ENCODE measurements at regions not wholly inside any gene's neighbourhood (a gene's known extent, or its start where the extent isn't known, plus 50 kb on each side); places are given as distances from the start of the nearest gene placed in this dataset.

DNA sequence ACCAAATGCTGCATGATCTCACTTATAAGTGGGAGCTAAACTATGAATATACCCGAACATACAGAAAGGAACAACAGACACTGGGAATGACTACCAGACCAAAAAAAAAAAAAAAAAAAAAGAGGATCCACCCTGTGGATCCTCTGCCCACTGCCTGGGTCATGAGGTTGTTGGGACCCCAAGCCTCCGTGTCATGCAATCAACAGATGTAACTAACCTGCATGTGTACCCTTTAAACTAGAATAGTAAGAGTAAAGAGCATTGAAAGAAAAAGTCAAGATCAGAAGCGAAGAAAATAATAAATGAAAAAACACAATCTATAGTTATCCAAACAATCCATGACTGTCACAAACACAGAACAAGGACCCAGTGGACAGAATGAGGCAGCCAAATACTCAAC is 109.5 kb upstream of the TOP3B start:
- no peak for DNase-seq

DNA sequence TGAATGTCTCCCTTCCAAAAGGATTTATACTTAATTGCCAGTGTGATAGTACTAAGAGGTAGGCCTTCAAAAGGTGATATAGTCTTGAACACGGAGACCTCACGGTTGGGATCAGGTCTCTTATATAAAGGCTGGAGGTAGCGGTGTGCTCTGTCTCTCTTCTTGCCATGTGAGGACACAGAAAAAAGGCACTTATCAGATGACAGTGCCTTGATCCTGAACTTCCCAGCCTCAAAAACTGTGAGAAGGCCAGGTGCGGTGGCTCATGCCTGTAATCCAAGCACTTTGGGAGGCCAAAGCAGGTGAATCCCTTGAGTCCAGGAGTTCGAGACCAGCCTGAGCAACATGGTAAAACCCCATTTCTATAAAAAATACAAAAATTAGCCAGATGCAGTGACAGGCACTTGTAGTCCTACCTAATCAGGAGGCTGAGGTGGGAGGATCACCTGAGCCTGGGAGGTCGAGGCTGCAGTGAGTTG is 108.9 kb upstream of the TOP3B start:
- DNase-seq: no peak

DNA sequence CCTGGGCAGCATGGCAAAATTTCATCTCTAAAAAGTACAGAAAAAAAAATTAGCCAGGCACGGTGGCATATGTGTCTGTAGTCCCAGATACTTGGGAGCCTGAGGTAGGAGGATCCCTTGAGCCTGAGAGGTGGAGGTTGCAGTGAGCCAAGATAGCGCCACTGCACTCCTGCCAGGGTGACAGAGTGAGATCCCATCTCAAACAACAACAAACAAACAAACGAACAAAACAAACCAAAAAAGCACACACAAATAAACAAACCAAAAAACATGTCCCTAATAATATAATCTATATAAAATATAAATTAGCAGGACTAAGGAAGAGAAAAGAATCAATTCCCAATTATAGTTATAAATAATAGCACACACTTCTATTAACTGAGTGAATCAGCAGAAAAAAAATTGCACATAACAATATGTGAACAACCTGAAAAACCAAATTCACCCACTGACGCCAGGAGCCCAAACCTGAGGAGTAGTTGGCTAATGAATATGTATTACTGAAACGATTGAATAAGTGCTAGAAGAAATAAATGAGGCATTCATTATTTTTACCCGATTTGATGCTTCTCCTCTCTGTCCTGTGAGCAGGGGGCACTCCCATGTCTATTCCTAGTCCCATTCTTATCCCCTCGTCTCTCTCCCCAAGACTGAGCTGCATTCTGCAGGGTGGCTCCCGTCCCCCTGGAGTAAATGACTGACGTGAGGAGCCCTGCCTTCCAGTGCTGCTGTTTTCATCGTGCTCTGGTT is 108.2 kb upstream of the TOP3B start:
- DNase-seq: no peak

DNA sequence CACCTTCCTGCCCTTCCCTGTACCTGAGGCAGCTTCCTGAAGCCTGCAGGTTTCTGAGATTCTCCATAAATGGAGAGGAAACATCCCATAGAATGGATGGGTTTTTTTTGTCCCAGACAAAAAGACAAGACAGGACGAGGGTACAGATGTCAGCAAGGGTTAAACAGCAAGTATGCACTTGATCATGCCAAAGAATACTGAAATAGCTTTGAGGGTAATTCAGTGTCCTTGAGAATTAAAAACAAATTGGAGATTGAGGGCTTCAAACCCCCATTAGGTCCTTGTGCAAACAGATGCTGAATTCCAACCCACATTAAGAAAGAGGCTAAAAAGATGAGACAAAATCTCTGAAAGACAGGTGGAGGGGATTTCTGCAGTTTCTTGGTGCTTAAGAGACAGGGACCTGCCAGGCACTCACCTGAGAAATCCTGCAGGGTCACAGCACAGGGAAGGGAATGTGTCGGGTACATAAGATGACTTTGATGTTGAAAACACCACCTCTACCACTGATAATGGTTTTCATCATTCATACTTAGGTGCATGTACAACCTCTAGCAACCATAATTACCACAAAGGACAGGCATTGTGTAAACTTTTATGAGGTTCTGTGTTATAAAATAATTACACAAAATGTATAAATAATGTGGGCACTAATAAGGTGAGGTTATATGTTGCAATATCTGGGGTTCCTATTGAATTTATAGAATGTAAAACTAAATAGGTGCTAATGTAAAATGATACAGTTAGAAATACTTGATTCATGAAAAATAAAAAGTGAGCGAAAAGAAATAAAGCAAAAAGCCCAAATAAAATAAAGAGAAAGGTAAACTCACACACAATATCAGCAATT is 107.1 kb upstream of the TOP3B start:
- DNase-seq: no peak

DNA sequence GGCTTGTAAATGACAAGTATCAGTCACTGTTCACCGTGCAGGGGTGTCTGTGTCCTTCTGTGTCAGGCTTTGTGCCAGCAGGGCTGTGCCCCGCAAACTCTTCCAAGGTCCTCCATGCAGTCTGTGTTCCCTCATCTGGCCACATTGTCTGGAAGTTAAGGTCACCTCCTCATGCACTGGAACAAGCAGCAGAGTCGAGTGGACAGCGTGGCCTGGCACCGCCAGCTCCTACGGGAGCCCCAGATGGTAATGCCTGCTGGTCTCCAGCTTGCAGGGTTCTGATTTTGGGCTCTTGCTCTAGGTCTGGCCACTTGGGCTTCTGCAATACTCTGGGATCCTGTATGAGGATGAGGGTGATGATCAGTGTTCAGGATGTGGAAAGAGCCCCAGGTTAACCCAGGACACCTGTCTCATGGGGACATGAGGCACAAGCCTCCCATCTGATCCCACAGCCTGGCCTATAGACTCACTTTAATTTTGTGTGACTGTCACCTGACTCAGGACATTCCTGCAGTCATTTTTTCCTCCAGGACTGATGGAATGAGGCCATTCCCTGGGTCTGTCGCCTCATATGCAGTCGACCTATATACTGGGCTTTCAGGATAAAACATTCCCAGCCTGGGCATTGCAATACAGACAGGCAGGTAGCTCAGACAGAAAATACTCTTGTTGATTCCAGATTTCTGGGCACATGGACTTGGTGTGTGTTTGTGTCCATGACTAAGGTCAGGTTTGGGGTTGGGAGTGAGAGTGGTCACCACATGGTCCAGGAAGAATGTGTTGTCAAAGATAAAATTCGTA is 106.3 kb upstream of the TOP3B start:
- no peak for DNase-seq

DNA sequence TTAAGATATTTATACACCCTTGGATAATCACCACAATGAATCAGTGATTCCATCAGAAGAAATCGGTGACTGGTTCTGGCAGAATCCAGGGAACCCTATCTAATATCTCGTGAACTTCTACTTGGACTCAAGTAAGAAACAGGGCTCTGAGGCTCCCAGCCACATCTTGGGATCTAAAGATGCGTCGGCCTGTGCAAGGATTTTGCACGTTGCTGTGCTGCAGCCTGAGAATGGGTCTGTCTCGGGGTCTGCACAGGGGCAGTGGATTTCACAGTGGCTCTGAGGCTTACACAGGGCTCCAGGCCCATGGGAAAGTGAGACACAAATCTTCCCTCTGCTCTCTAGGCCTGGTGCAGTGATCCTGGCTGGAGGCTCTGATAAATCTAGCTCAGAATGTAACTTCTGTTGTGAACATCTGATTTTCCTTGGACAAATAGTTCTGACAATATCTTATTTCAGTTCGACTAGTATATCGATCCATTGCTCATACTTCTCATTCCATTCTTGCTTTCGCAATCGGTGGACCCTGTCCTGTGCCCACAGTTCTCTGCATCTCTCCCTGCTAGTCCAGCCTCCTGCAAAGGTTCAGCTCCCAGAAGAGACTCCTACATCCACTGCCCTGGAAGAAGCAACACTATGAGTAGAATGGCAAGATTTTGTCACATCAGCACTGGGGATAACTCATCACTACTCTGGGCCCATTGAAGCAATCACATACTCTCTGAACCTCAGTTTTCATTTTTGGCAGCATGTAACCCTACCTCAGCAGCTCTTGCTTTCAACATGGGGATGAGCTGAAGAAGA is 105.5 kb upstream of the TOP3B start:
- DNase-seq: no peak

DNA sequence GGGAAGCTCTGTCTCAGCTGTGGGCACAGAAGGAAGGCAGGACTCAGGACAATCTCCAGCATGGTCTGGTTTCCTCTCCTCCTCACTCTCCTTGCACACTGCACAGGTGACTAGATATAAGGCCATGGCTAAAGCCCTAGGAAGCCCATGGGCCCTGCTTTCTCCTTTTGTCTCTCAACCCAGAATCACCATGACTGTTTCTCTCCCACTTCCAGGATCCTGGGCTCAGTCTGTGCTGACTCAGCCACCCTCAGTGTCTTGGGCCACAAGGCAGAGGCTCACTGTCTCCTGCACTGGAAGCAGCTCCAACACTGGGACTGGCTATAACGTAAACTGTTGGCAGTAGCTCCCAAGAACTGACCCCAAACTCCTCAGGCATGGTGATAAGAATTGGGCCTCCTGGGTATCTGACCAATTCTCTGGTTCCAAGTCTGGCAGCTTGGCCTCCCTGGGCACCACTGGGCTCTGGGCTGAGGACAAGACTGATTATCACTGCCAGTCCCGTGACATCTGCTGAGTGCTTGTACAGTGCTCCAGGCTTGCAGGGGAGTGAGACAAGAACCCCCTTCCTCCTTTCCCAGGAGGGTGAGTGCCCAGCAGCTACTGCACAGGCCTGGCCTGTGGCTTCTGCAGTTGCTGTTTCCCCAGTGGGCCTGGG is 104.0 kb upstream of the TOP3B start:
- DNase-seq: no peak

DNA sequence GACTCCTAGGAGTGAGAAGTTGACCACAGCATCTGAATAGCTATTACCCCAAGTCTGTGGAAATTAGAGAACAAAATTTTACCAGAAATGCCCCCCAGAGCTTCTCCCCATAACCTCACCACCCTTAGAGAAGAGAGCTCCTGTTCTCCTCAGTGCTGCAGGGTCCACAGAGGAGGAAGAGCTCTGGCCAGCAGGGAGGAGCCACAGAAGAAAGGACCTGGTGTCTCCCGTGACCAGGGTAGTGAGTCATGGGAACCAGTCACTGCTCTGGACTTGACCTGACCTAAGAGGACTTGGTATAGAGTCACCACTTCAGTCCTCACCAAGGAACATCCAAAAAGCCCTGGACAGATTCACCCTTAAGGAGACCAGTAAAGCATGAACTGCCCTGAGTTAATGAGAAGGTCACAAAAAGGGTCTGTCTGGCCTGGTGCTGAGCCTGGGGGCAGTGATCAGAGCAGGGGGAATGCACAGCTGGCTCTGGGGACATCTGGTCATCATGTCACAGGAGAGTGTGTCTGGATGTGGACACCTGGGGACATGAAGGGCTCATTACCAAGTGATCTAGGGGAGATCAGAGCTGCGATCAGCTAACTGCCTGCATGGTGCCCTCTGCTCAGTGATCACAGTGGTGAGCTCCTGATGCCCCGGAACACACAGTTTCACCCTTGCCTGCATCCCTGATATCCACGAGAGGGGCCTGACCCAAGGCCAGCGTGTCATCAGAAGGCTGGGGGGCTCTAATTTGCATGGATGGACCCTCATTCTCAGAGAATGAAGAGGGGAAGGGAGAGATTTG is 103.3 kb upstream of the TOP3B start:
- DNase-seq: no peak

DNA sequence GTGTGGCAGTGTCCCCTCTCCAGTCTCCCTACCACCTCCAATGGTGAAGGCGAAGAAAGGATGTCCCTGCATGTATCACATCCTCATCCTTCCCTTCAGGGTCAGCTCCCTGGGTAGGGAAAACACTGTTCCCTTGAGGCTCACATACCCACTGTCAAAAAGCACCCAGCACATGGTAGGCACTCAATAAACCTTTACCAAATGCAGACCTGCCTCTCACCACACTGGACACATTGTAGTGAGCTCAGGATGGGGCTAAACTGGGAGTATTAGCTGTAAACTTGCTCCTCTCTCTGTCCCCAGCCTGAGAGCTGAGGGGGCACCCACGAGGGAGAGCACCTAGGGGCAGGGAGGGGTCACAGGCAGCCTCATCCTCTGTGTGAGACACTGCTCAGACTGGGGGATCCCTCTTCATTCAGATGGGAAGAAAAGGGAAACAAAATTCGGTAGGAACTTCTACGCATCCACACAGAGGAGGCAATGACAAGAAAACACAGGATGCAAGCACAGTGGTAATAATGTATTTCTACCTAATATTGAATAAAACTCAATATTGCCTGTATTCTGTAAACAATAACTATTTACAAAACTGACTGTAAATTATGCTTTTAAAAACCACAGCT is 101.6 kb upstream of the TOP3B start:
- DNase-seq: no peak

DNA sequence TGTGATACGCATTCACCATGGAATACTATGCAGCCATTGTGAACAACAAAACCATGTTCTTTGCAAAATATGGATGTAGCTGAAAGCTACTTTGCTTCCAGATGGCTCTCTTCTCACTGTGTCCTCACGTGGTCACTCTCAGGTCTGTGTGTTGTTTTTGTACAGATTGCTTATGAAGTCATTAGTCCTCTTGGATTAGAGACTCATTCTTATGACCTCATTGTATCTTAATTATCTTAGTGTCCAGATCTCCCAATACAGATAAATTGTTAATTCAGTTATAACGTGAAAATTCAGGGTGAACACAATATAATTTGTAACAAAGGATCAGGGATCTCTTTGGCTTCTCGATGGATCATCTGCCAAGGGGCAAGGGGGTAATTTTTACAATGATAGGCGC is 100.4 kb upstream of the TOP3B start:
- no peak for DNase-seq

DNA sequence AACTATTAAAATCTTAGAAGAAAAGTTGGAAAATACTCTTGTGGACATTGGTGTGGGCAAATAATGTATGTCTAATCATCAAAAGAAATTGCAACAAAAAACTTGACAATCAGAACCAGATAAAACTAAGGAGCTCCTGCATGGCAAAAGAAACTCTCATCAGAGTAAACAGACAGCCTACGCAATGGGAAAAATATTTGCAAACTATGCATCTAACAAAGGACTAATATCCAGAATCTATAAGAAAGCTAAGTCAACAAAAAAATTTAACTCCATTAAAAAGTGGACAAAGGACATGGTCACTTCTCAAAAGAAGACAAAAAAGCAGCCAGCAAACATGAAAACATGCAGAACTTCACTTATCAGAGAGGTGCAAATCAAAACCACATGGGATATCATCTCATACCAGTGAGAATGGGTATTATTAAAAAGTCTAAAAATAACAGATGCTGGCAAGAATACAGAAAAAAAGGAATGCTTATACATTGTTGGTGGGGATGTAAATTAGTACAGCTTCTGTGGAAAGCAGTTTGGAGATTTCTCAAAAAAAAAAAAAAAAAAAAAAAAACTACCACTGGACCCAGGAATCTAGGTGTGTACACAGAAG is 99.7 kb upstream of the TOP3B start:
- DNase-seq: no peak

DNA sequence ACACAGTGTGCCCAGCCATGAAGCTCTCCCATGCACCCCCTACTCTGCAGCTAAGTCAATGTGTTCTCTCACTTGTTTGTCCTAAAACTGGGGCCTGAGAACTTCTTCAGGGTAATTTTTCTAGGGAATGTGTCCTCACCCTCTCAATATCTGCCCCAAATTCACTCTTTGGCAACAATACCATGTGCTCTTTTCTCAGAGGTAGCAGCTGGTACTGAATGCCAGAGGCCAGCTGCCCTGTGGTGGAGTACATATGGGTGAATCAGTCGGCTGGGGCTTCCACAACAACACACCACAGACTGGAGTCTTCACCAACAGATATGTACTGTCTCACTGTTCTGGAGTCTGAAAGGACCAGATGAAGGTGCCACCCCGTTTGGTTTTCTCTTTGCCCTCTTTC is 97.7 kb upstream of the TOP3B start:
- no peak for DNase-seq

DNA sequence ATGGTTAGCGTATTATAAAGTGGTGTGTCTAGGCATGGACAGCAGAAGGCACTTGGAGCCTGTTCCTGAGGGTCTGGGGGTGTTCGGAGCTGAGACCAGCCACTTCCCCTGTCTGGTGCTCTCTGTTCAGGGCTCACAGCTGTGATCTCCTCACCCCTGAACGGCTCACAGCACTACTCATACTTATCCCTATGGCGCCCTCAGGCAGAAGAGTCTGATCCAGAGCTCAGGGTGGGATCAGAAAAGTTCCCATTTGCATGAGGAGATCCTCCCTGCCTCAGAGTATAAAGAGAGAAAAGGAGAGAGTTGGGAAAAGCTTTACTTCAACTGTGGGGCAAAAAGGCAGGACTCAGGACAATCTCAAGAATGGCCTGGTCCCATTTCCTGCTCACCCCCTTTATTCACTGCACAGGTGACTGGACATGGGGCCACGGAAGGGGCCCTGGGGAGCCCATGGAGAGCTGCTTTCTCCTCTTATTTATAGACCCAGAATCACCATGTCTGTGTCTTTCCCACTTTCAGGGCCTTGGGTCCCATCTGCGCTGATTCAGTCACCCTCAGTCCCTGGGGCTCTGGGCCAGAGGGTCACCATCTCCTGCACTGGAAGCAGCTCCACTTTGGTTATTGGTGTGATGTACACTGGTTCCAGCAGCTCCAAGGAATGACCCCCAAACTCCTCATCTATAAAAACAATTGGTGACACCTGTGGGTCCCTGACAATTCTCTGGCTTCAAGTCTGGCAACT is 97.0 kb upstream of the TOP3B start:
- no peak for DNase-seq

DNA sequence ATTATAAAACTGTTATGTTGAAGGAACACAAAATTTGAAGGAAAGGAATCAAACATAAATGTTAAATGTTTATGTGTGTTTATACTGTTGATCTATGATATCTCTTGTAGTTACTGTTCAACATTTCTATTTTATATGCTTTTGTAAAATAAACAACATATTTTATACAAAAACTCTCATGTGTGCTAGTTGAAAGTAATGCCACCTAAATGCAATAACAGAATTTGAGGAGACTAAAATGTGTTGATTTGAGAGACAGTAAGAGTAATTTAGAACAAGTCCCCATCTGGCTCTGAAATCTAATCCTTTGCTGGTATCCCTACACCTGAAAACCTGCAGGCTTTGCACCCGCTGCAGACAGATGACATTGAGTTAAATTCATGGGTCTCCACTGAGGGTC is 95.7 kb upstream of the TOP3B start:
- no peak for DNase-seq

DNA sequence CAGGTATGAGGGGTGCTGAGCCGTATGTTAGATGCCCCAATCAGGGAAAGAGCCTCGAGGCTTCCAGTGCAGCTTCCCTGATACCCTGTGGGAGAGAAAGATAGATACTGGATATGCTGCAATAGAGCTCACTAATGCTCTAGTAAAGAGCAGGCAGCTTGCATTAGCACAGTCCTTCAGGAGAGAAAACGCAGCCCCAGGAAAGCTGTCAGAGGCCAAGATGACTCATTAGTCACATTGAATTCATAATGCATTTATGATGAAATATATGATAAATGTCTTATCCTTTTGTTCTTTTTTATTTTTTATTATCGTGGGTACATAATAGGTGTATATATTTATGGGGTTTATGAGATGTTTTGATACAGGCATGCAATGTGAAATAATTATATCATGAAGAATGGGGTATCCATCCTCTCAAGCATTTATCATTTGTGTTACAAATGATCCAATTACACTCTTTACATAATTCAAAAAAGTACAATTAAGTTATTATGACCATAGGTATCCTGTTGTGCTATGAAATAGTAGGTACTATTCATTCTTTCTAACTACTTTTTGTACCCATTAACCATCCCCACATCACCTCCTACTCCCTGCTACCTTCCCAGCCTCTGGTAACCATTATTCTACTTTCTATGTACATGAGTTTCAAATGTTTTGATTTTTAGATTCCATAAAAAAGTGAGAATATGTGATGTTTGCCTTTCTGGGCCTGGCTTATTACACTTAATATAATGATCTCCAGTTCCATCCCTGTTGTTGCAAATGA is 94.5 kb upstream of the TOP3B start:
- DNase-seq: no peak

DNA sequence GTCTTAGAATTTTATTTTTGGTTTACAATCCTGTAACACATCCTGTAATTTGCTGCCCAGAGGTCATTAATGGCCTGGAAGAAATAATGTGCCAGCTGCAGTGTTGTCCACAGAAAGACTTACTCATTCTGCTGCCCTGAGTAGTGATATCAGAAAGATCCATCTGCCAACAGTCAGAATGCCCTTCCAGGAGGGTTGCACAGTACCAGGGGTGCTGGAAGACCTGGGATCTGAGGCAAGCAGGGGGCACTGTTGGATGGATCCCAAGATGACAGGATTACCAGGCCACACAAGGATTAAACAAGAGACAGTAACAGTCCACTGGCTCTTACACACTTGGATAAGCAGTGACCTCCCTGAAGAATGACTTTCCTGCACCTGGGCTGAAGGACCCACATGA is 93.8 kb upstream of the TOP3B start:
- DNase-seq: no peak

DNA sequence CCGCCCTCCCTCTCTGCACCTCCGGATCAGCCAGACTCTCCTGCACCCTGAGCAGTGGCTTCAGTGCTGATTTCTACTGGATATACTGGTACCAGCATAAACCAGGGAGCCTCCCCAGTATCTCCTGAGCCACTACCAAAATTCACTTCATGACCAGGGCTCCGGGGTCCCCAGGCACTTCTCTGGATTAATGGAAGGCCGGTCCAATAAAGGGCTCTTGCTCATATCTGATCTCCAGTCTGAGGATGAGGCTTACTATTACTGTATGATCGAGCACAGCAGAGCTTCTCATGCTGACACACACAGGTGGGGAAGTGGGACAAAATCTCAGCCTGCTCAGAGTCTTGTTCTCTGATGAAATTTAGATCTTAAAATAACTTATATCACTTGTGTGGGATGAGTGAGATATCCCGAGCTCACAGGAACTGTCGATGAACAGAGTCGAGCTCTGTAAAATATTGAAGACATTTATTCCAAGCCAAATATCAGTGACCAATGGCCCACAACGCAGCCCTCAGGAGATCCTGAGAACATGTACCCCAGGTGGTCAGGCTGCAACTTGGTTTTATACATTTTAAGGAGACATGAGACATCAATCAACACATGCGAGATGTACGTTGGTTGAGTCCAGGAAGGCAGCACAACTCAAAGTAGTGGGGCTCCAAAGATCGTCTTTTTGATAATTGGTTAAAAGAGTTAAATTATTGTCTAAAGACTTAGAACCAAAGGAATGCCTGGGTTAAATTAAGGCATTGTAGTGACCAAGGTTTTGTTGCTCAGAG is 93.0 kb upstream of the TOP3B start:
- no peak for DNase-seq
